Mucosa of stomach (tissue), 1 donor: ENCODE measurements at regions not wholly inside any gene's neighbourhood (a gene's known extent, or its start where the extent isn't known, plus 50 kb on each side); places are given as distances from the start of the nearest gene placed in this dataset.

ENCODE experiments used
- H3K27me3 ChIP-seq: one replicate; pipeline ENCODE4 v1.7.0; 2013; ENCODE audit warnings: mild to moderate bottlenecking, low read length; ENCODE audit not compliant: control insufficient read depth, insufficient read depth
- H3K36me3 ChIP-seq: one replicate; pipeline ENCODE4 v1.7.0; 2013; ENCODE audit warnings: low read length; ENCODE audit not compliant: control insufficient read depth, insufficient read depth
- H3K4me1 ChIP-seq: one replicate; pipeline ENCODE4 v1.7.0; 2013; ENCODE audit warnings: mild to moderate bottlenecking, low read length; ENCODE audit not compliant: control insufficient read depth, insufficient read depth
- H3K4me3 ChIP-seq: one replicate; pipeline ENCODE4 v1.7.0; 2013; ENCODE audit warnings: low read length
- H3K9ac ChIP-seq: one replicate; pipeline ENCODE4 v1.7.0; 2013; ENCODE audit warnings: mild to moderate bottlenecking, low read length, moderate library complexity
- H3K9me3 ChIP-seq: one replicate; pipeline ENCODE4 v1.7.0; 2013; ENCODE audit warnings: mild to moderate bottlenecking, low read length, moderate library complexity; ENCODE audit not compliant: control insufficient read depth
- donor health status: Pancreatic carcinoma.

DNA sequence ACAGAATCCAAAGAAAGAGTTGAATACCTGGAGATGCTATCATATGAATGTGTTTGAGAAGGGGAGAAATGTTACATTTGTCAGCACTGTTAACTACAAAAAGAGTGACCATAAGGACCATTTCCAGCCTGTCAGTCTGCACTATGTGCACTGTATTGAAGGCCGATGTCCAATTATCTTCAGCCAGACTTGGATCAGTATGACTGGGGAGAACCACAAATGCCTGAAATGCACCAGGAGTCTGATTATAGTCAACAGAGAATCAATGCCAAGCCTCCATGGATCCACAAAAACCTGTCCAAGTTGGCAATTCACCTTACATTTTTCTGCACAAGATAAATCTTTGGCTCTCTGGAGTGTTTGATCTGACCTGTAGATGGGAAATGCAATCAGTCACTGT is 697.5 kb upstream of the SGCG start:
- Histone ChIP-seq H3K9ac (no peak overlapping the region), H3K4me1 (no peaks in the 10 kb centered on the region), H3K9me3 (no peaks in the 10 kb centered on the region)

DNA sequence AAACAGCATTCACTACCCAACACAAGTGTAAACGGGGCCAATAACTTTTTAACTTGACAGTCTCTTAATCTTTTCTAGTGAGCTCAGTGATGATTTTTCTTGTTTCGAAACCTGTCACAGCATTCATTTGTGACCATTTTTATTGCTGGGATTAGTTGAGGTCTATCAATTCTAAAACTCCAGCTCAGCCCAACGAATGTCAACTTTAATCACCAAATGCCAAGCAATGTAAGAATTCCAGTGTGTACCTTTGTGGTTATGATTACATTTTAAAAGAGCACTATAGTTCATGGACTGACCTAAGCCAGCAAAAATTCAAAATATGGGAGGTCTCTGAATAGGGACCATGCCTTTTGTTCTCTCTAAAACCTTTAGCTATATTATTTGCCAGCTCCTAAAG is 694.3 kb upstream of the SGCG start:
- Histone ChIP-seq H3K9me3 (no peaks in the 10 kb centered on the region), H3K36me3 (no peaks in the 10 kb centered on the region), H3K9ac (no peak overlapping the region), H3K27me3 (no peaks in the 10 kb centered on the region), H3K4me1 (no peaks in the 10 kb centered on the region), H3K4me3 (no peak overlapping the region)

More for the DNA sequence above, 697.5 kb upstream of the SGCG start:
- H3K4me3 ChIP-seq, result no peak overlapping the region
- no peaks in the 10 kb centered on the region for H3K36me3 ChIP-seq
- no peaks in the 10 kb centered on the region for H3K27me3 ChIP-seq

DNA sequence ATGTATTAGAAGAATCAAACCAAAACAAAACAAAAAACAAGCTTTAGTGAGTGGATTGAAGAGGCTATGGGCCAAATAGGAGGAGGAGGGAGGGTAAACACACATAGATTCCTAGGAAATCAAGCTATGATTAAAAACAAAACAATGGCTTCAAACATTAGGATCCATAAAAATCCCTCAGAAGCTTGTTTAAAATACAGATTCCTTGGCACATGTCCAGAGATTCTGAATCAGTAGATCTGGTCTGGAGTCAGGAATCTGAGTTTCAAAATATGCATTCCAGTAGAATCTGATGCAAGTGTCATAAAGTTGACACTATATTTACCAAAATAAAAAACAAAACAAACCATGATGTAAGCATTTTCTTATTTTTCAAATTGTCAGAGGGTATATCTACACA is 692.8 kb upstream of the SGCG start:
- Histone ChIP-seq H3K36me3 (no peaks in the 10 kb centered on the region), H3K27me3 (no peaks in the 10 kb centered on the region), H3K9me3 (no peaks in the 10 kb centered on the region), H3K4me3 (no peak overlapping the region), H3K9ac (no peak overlapping the region), H3K4me1 (no peaks in the 10 kb centered on the region)

GRCh38 chr13:22489771-22490170 is 691.0 kb upstream of the SGCG start:
- Histone ChIP-seq H3K9ac (no peak overlapping the region), H3K9me3 (no peaks in the 10 kb centered on the region), H3K4me1 (no peaks in the 10 kb centered on the region), H3K36me3 (no peaks in the 10 kb centered on the region), H3K27me3 (no peaks in the 10 kb centered on the region), H3K4me3 (no peak overlapping the region)

- Histone ChIP-seq H3K4me1 (no peaks in the 10 kb centered on the region), H3K36me3 (no peaks in the 10 kb centered on the region), H3K27me3 (no peaks in the 10 kb centered on the region), H3K4me3 (no peak overlapping the region), H3K9me3 (no peaks in the 10 kb centered on the region), H3K9ac (no peak overlapping the region)
These were observed 685.0 kb upstream of the SGCG start for GRCh38 chr13:22495819-22496218.

- H3K4me1 ChIP-seq, result no peaks in the 10 kb centered on the region
- no peaks in the 10 kb centered on the region for H3K36me3 ChIP-seq
- no peaks in the 10 kb centered on the region for H3K9me3 ChIP-seq
- no peak overlapping the region for H3K4me3 ChIP-seq
- H3K9ac ChIP-seq, result no peak overlapping the region
- H3K27me3 ChIP-seq, result no peaks in the 10 kb centered on the region
These were observed 683.8 kb upstream of the SGCG start for GRCh38 chr13:22496803-22497508.

- Histone ChIP-seq H3K4me1 (no peaks in the 10 kb centered on the region), H3K9me3 (no peaks in the 10 kb centered on the region), H3K36me3 (no peaks in the 10 kb centered on the region), H3K9ac (no peak overlapping the region), H3K27me3 (no peaks in the 10 kb centered on the region), H3K4me3 (no peak overlapping the region)
These were observed 682.6 kb upstream of the SGCG start for GRCh38 chr13:22497991-22498780.

DNA sequence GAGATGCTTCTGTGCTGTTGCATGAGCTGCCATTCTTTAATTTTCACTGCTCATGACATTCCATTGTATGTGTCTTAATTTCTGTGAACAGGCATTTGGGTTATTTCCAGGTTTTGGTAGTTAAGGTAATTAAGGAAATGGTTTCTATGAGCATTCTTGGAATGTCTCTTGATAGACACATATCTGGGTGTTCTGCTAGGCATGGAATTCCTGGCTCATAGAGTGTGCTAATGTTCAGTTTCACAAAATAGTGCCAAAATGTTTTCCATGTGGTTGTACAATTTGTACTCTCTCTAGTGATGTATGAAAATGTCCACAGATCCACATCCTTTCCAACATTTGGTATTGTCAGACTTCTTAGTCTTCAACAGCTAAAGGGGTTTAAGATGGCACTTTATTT is 680.9 kb upstream of the SGCG start:
- Histone ChIP-seq H3K4me3 (no peak overlapping the region), H3K27me3 (no peaks in the 10 kb centered on the region)

DNA sequence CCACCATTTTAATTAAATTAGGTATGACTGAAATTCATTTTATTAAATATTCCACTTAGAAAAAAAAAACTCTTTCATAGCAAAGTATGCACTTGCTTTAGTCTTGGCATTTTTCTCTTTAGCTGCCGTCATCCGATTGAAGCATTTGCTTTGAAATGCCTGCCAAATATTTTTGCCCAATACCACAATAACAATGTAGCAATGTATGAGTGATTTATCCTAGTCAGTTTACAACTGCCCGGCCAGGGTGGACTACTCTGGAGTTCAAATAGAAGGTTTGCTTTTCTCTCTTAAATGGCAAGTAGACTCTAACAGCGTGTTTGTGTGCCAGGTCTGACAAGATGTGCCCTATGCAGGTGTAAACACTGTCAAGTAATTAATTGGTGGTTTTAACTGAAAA is 675.3 kb upstream of the SGCG start:
- H3K4me3 ChIP-seq, result no peak overlapping the region
- H3K9me3 ChIP-seq, result no peaks in the 10 kb centered on the region
- H3K9ac ChIP-seq, result no peak overlapping the region

More for the DNA sequence above, 680.9 kb upstream of the SGCG start:
- Histone ChIP-seq H3K9me3 (no peaks in the 10 kb centered on the region), H3K4me1 (no peaks in the 10 kb centered on the region), H3K9ac (no peak overlapping the region), H3K36me3 (no peaks in the 10 kb centered on the region)

GRCh38 chr13:22506096-22506691 is 674.6 kb upstream of the SGCG start:
- no peaks in the 10 kb centered on the region for H3K36me3 ChIP-seq
- H3K27me3 ChIP-seq, result no peaks in the 10 kb centered on the region
- no peaks in the 10 kb centered on the region for H3K9me3 ChIP-seq
- no peak overlapping the region for H3K9ac ChIP-seq
- H3K4me3 ChIP-seq, result no peak overlapping the region
- H3K4me1 ChIP-seq, result no peaks in the 10 kb centered on the region

More for the DNA sequence above, 675.3 kb upstream of the SGCG start:
- Histone ChIP-seq H3K27me3 (no peaks in the 10 kb centered on the region), H3K36me3 (no peaks in the 10 kb centered on the region), H3K4me1 (no peaks in the 10 kb centered on the region)

DNA sequence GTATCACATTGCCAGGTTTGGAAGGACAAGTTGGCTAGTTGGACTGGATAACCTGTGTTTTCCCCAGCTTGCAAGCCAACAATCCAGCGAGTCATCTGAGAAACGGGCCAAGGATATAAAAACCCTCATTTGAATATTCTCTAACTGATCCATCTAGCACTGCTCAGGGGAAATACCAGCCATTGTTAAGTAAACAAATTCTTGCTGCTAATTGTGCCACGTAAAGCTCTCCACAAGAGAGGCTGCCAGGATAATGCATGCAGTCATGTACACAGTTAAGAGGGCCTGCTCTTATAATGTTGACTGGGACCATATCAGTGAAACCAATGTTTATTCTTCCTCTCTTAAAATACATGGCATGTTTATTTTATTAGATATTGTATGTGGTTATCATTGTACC is 663.2 kb upstream of the SGCG start:
- H3K27me3 ChIP-seq, result no peaks in the 10 kb centered on the region
- no peak overlapping the region for H3K4me3 ChIP-seq
- no peaks in the 10 kb centered on the region for H3K36me3 ChIP-seq
- no peaks in the 10 kb centered on the region for H3K4me1 ChIP-seq
- H3K9ac ChIP-seq, result no peak overlapping the region
- H3K9me3 ChIP-seq, result no peaks in the 10 kb centered on the region

GRCh38 chr13:22536851-22537250 is 643.9 kb upstream of the SGCG start:
- Histone ChIP-seq H3K4me3 (no peak overlapping the region), H3K9ac (no peak overlapping the region), H3K4me1 (no peaks in the 10 kb centered on the region), H3K27me3 (no peaks in the 10 kb centered on the region), H3K9me3 (no peaks in the 10 kb centered on the region), H3K36me3 (no peaks in the 10 kb centered on the region)
